Transverse colon (tissue), 4 donors: ENCODE measurements at regions not wholly inside any gene's neighbourhood (a gene's known extent, or its start where the extent isn't known, plus 50 kb on each side); places are given as distances from the start of the nearest gene placed in this dataset.

ENCODE experiments used
- CTCF ChIP-seq, 5 experiments: fragments of 200-600 bp in 3 of 5; fragments of 450-650 bp in 2 of 5; sonication (generic) in 3 of 5; IDR thresholded peaks; 1 replicate in 2 of 5; 2 replicates in 3 of 5; pipeline ENCODE4 v1.5.1; 2016 to 2017; ENCODE audit warnings: antibody characterized with exemption in 5 of 5, inconsistent platforms in 3 of 5, mild to moderate bottlenecking in 2 of 5, moderate library complexity in 1 of 5
- POLR2A ChIP-seq: fragments of 450-650 bp; IDR thresholded peaks from one replicate; pipeline ENCODE4 v1.6.1; 2016; ENCODE audit warnings: antibody characterized with exemption, mild to moderate bottlenecking, moderate library complexity
- POLR2AphosphoS5 ChIP-seq, 3 donors: sonication (generic); formaldehyde crosslinking; IDR thresholded peaks; one replicate each; pipeline ENCODE4 v1.6.1; 2016; ENCODE audit warnings: antibody characterized with exemption in 3 of 3

- TF ChIP-seq POLR2AphosphoS5 (IDR thresholded peaks at IDR 0.05), result no peak
- no peak for TF ChIP-seq CTCF (IDR thresholded peaks at IDR 0.05)
- no peak for TF ChIP-seq POLR2A
Observed at GRCh38 chr3:148221303-148221702, 476.4 kb upstream of the AGTR1 start.
